ENCODE measurements at regions not wholly inside any gene's neighbourhood (a gene's known extent, or its start where the extent isn't known, plus 50 kb on each side); places are given as distances from the start of the nearest gene placed in this dataset.

DNA sequence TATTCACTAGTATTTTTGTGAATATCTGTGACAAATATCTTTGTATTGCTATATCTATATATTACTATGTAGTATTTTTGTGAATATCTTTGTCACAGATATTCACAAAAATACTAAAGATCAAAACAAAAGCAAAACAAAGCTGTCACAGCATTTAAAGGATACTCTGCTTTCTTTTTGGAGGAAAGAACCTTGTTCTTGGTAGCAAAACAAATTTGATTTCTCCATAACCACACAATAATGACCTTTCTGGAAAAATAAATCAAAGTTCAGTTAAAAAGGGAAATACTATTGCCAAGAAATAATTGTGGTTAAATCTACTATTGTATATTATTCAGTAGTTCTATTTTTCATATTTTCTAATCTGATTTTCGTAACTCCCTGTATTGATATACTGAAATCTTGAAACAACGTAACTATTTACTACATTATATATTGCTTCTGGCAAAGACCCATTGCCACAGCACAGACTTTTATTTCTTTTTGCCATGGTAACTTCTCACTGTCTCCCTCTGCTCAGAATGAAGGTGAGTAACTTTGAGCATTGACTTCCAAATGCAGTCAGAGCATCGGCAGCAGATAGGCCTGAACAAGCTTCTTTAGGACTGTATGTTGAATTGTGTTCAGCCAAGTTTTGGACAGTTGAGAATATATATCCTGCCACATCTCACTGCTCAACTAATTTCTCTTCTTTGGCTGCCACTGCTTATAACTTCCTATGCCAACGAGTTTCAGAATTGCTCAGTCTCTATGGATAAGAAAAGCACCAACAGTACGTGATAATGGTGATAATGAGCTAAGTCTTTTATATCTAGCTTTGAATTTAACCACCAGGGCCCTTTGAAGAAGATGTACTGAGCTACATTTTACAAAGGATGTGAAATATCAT lies 1097.2 kb upstream of the GJE1 start:
- CTCF ChIA-PET, result no interaction called here
- intact Hi-C loops (cut with micrococcal nuclease), result no loop called here
- peaks cover 3% of the 10 kb centered on the region for H3K9me3 Mint-ChIP-seq
- H3K36me3 Mint-ChIP-seq (ENCODE audit: low read depth), result no peaks in the 10 kb centered on the region
- ATAC-seq (ENCODE audit: low read depth) (no peak), DNase-seq (no peak)
- no peaks in the 10 kb centered on the region for H3K27me3 Mint-ChIP-seq
- no peak overlapping the region for H3K4me3 Mint-ChIP-seq
- POLR2A ChIA-PET, result no interaction called here
- TF ChIP-seq, protein P1, sequence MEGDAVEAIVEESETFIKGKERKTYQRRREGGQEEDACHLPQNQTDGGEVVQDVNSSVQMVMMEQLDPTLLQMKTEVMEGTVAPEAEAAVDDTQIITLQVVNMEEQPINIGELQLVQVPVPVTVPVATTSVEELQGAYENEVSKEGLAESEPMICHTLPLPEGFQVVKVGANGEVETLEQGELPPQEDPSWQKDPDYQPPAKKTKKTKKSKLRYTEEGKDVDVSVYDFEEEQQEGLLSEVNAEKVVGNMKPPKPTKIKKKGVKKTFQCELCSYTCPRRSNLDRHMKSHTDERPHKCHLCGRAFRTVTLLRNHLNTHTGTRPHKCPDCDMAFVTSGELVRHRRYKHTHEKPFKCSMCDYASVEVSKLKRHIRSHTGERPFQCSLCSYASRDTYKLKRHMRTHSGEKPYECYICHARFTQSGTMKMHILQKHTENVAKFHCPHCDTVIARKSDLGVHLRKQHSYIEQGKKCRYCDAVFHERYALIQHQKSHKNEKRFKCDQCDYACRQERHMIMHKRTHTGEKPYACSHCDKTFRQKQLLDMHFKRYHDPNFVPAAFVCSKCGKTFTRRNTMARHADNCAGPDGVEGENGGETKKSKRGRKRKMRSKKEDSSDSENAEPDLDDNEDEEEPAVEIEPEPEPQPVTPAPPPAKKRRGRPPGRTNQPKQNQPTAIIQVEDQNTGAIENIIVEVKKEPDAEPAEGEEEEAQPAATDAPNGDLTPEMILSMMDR (IDR thresholded peaks at IDR 0.05), result no peak
- no peak overlapping the region for H3K27ac Mint-ChIP-seq
- no peaks in the 10 kb centered on the region for H3K4me1 Mint-ChIP-seq

DNA sequence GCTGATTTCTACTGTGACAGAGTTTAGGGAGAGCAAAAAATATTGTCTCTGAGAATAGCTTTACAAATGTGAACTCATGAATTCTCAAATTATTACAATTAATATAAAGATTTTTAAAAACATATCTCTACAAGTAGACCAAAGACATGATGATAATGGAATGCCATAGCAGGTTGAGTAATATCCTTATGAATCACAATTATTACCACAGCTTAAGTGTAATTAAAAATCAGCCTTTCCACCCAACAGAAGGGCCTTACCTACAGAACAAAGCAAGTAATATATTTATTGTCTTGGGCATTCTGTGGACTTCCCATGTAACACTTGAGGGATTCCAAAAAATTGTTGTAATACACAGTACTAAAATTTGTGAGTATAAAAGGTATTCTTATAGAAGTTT lies 1099.6 kb upstream of the GJE1 start:
- no peaks in the 10 kb centered on the region for H3K4me1 Mint-ChIP-seq
- H3K9me3 Mint-ChIP-seq, result no peaks in the 10 kb centered on the region
- H3K4me3 Mint-ChIP-seq, result no peak overlapping the region
- H3K36me3 Mint-ChIP-seq (ENCODE audit: low read depth), result no peaks in the 10 kb centered on the region
- ChIA-PET CTCF (no interaction called here), POLR2A (no interaction called here)
- DNase-seq (no peak), ATAC-seq (ENCODE audit: low read depth) (no peak)
- intact Hi-C loops (cut with micrococcal nuclease), result no loop called here
- TF ChIP-seq, protein P1 (IDR thresholded peaks at IDR 0.05), result no peak
- no peaks in the 10 kb centered on the region for H3K27me3 Mint-ChIP-seq
- no peak overlapping the region for H3K27ac Mint-ChIP-seq

- no peak for ATAC-seq (ENCODE audit: low read depth)
- POLR2A ChIA-PET, result no interaction called here
- H3K36me3 Mint-ChIP-seq (ENCODE audit: low read depth), result no peaks in the 10 kb centered on the region
- DNase-seq, result no peak
- no peaks in the 10 kb centered on the region for H3K9me3 Mint-ChIP-seq
- CTCF ChIA-PET, result no interaction called here
- H3K4me1 Mint-ChIP-seq, result no peaks in the 10 kb centered on the region
- H3K27ac Mint-ChIP-seq, result no peak overlapping the region
- H3K27me3 Mint-ChIP-seq, result no peaks in the 10 kb centered on the region
- H3K4me3 Mint-ChIP-seq, result no peak overlapping the region
- TF ChIP-seq, protein P1 (IDR thresholded peaks at IDR 0.05), result no peak
- intact Hi-C loops (cut with micrococcal nuclease), result no loop called here
These were observed 1102.8 kb upstream of the GJE1 start for GRCh38 chr6:141029908-141030307.

DNA sequence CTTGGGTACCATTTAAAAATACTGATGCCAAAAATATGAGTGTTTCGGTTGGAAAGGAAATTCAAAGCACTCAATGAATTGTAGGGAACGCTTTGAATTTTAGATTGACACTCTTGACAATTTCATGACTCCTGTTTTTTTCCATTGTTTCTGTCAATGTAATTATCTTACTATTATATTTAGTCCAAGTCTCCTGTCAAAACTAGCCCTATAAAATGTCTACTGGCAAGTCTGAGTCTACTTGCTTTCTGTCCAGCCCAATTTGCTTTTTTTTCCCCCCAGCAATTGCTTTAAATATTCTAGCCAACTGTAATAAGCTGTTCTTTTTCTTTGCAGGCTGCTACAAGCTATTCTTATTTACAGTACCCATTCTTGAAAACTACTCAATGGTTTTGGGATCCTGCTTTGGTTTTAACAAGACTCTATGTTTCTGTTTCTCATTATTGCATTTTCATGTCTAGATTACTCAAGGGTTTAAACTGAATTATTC lies 1103.9 kb upstream of the GJE1 start:
- intact Hi-C loops (cut with micrococcal nuclease), result no loop called here
- H3K27me3 Mint-ChIP-seq, result no peaks in the 10 kb centered on the region
- TF ChIP-seq, protein P1 (IDR thresholded peaks at IDR 0.05), result no peak
- H3K4me3 Mint-ChIP-seq, result no peak overlapping the region
- ATAC-seq (ENCODE audit: low read depth) (no peak), DNase-seq (no peak)
- no peaks in the 10 kb centered on the region for H3K4me1 Mint-ChIP-seq
- CTCF ChIA-PET, result no interaction called here
- H3K9me3 Mint-ChIP-seq, result no peaks in the 10 kb centered on the region
- no peak overlapping the region for H3K27ac Mint-ChIP-seq
- H3K36me3 Mint-ChIP-seq (ENCODE audit: low read depth), result no peaks in the 10 kb centered on the region
- POLR2A ChIA-PET, result interaction anchor here (0.7 kb wide), 1 partner anchor 881 kb away, joined by 3 read pairs; no protein-coding TSS in a partner anchor

- Mint-ChIP-seq H3K27me3 (no peaks in the 10 kb centered on the region), H3K4me1 (no peaks in the 10 kb centered on the region), H3K9me3 (no peaks in the 10 kb centered on the region), H3K4me3 (no peak overlapping the region), H3K27ac (no peak overlapping the region), H3K36me3 (ENCODE audit: low read depth) (no peaks in the 10 kb centered on the region)
- CTCF ChIA-PET, result no interaction called here
- no peak for DNase-seq
- intact Hi-C loops (cut with micrococcal nuclease), result no loop called here
- TF ChIP-seq, protein P1 (IDR thresholded peaks at IDR 0.05), result no peak
- no peak for ATAC-seq (ENCODE audit: low read depth)
- POLR2A ChIA-PET, result no interaction called here
These were observed 1106.2 kb upstream of the GJE1 start for GRCh38 chr6:141026504-141026903.
